Esophagus (tissue), 2 donors: ENCODE measurements at regions not wholly inside any gene's neighbourhood (a gene's known extent, or its start where the extent isn't known, plus 50 kb on each side); places are given as distances from the start of the nearest gene placed in this dataset.
A peak's percentile ranks its signal among the peaks of the same experiment; 100 is the strongest.

Experiments used
- H3K27ac ChIP-seq, 2 donors: one replicate each; pipeline ENCODE4 v1.5.1; 2013; ENCODE audit warnings: low read depth in 2 of 2, mild to moderate bottlenecking in 2 of 2, inconsistent platforms in 1 of 2, low read length in 1 of 2, moderate library complexity in 1 of 2
- H3K27me3 ChIP-seq, 2 donors: one replicate each; pipeline ENCODE4 v1.6.1; 2013; ENCODE audit warnings: low read length in 2 of 2, control low read depth in 1 of 2, mild to moderate bottlenecking in 1 of 2; ENCODE audit not compliant: insufficient read depth in 2 of 2, control insufficient read depth in 1 of 2
- H3K36me3 ChIP-seq, 2 donors: one replicate each; pipeline ENCODE4 v1.6.1; 2013; ENCODE audit warnings: low read length in 1 of 2; ENCODE audit not compliant: control insufficient read depth in 2 of 2, insufficient read depth in 2 of 2
- H3K4me1 ChIP-seq, 2 donors: one replicate each; pipeline ENCODE4 v1.6.1; 2013; ENCODE audit warnings: low read length in 1 of 2; ENCODE audit not compliant: control insufficient read depth in 2 of 2, insufficient read depth in 2 of 2
- H3K4me3 ChIP-seq, 2 donors: one replicate each; pipeline ENCODE4 v1.5.1; 2013; ENCODE audit warnings: low read length in 2 of 2, mild to moderate bottlenecking in 2 of 2, low read depth in 1 of 2, moderate library complexity in 1 of 2
- H3K9me3 ChIP-seq, 2 donors: one replicate each; pipeline ENCODE4 v1.6.1; 2013; ENCODE audit warnings: mild to moderate bottlenecking in 2 of 2, low read depth in 1 of 2, low read length in 1 of 2, moderate library complexity in 1 of 2; ENCODE audit not compliant: control insufficient read depth in 2 of 2, insufficient read depth in 1 of 2
- WGBS, 2 donors: extraction: QIAGEN DNeasy Blood & Tissue Kit; methylation state at CpG; one replicate each; pipeline ENCODE4 v1.1.7; 2013; 5-methylcytosine and 5-hydroxymethylcytosine counted together
- donor health status: healthy with polysubstance abuse.
- donor health status: Bipolar disorder and iron deficiency.

- Histone ChIP-seq H3K4me1 (no peaks in the 10 kb centered on the region), H3K4me3 (no peak overlapping the region), H3K27me3 (no peaks in the 10 kb centered on the region), H3K27ac (no peak overlapping the region), H3K9me3 (no peaks in the 10 kb centered on the region), H3K36me3 (no peaks in the 10 kb centered on the region)
- 83 to 84% methylated on average over 7 of the region's 7 CpGs for WGBS, 2 donors
These were observed 108.2 kb upstream of the KLF4 start for GRCh38 chr9:107597743-107598217.

GRCh38 chr9:107594908-107595530 is 105.5 kb upstream of the KLF4 start:
- 83 to 92% methylated on average over 3 of the region's 3 CpGs for WGBS, 2 donors
- Histone ChIP-seq H3K4me1 (no peaks in the 10 kb centered on the region), H3K36me3 (no peaks in the 10 kb centered on the region), H3K27ac (no peak overlapping the region), H3K9me3 (no peaks in the 10 kb centered on the region), H3K27me3 (no peaks in the 10 kb centered on the region), H3K4me3 (no peak overlapping the region)

GRCh38 chr9:107593224-107593870 is 103.8 kb upstream of the KLF4 start:
- no peak overlapping the region for H3K27ac ChIP-seq
- no peaks in the 10 kb centered on the region for H3K27me3 ChIP-seq
- H3K9me3 ChIP-seq: no peaks in the 10 kb centered on the region
- WGBS, 2 donors: 64 to 82% methylated on average over 3 of the region's 3 CpGs
- H3K4me1 ChIP-seq: no peaks in the 10 kb centered on the region
- H3K36me3 ChIP-seq: no peaks in the 10 kb centered on the region
- H3K4me3 ChIP-seq: no peak overlapping the region

GRCh38 chr9:107592424-107592823 is 102.9 kb upstream of the KLF4 start:
- Histone ChIP-seq H3K4me1 (no peaks in the 10 kb centered on the region), H3K4me3 (no peak overlapping the region), H3K27ac (no peak overlapping the region), H3K9me3 (no peaks in the 10 kb centered on the region), H3K36me3 (no peaks in the 10 kb centered on the region), H3K27me3 (no peaks in the 10 kb centered on the region)
- WGBS, 2 donors: 90 to 93% methylated on average over 7 of the region's 7 CpGs

- H3K36me3 ChIP-seq: no peaks in the 10 kb centered on the region
- H3K27ac ChIP-seq: no peak overlapping the region
These were observed 102.2 kb upstream of the KLF4 start for GRCh38 chr9:107591781-107592180.

GRCh38 chr9:107588393-107588792 is 98.8 kb upstream of the KLF4 start:
- 74 to 84% methylated on average over 6 of the region's 6 CpGs for WGBS, 2 donors
- no peaks in the 10 kb centered on the region for H3K4me1 ChIP-seq
- H3K9me3 ChIP-seq: no peaks in the 10 kb centered on the region
- no peaks in the 10 kb centered on the region for H3K27me3 ChIP-seq
- H3K4me3 ChIP-seq: no peak overlapping the region
- no peak overlapping the region for H3K27ac ChIP-seq
- H3K36me3 ChIP-seq: no peaks in the 10 kb centered on the region

More at GRCh38 chr9:107591781-107592180, 102.2 kb upstream of the KLF4 start:
- 75 to 81% methylated on average over 3 of the region's 3 CpGs for WGBS, 2 donors
- no peak overlapping the region for H3K4me3 ChIP-seq
- no peaks in the 10 kb centered on the region for H3K4me1 ChIP-seq
- H3K27me3 ChIP-seq: no peaks in the 10 kb centered on the region
- no peaks in the 10 kb centered on the region for H3K9me3 ChIP-seq

- no peaks in the 10 kb centered on the region for H3K4me1 ChIP-seq
- H3K36me3 ChIP-seq: no peaks in the 10 kb centered on the region
- peak overlapping the region in 1 of 2 donors; percentile 38 for H3K4me3 ChIP-seq
- H3K27me3 ChIP-seq: no peaks in the 10 kb centered on the region
- peak overlapping the region; percentile 47 to 53 for H3K27ac ChIP-seq
- H3K9me3 ChIP-seq: no peaks in the 10 kb centered on the region
- WGBS, 2 donors: 38 to 43% methylated on average over 26 of the region's 26 CpGs
These were observed 97.8 kb upstream of the KLF4 start for GRCh38 chr9:107587191-107587963.

- no peaks in the 10 kb centered on the region for H3K36me3 ChIP-seq
- H3K27ac ChIP-seq: no peak overlapping the region
- H3K4me1 ChIP-seq: no peaks in the 10 kb centered on the region
- H3K4me3 ChIP-seq: no peak overlapping the region
- 84 to 87% methylated on average over 3 of the region's 3 CpGs for WGBS, 2 donors
- no peaks in the 10 kb centered on the region for H3K9me3 ChIP-seq
- no peaks in the 10 kb centered on the region for H3K27me3 ChIP-seq
These were observed 96.9 kb upstream of the KLF4 start for GRCh38 chr9:107586493-107586892.

- Histone ChIP-seq H3K27me3 (no peaks in the 10 kb centered on the region), H3K4me3 (no peak overlapping the region), H3K9me3 (no peaks in the 10 kb centered on the region), H3K4me1 (no peaks in the 10 kb centered on the region), H3K27ac (no peak overlapping the region), H3K36me3 (no peaks in the 10 kb centered on the region)
- WGBS, 2 donors: 72 to 79% methylated on average over 3 of the region's 3 CpGs
These were observed 95.9 kb upstream of the KLF4 start for GRCh38 chr9:107585465-107585864.
